ENCODE measurements at regions not wholly inside any gene's neighbourhood (a gene's known extent, or its start where the extent isn't known, plus 50 kb on each side); places are given as distances from the start of the nearest gene placed in this dataset.

- TF ChIP-seq CTCF (IDR thresholded peaks at IDR 0.05; ENCODE audit: low read depth, low read length, missing input control) (no peak), GABPA (IDR thresholded peaks at IDR 0.05 in 1 of 2, conservative IDR thresholded peaks at IDR 0.05 in 1 of 2) (no peak), MAX (IDR thresholded peaks at IDR 0.05) (no peak), FOXA1 (IDR thresholded peaks at IDR 0.05) (no peak)
Observed at GRCh38 chr14:85858634-85859033, 328.7 kb downstream of the FLRT2 start.
